Mammary epithelial cell (primary cell): ENCODE measurements at regions not wholly inside any gene's neighbourhood (a gene's known extent, or its start where the extent isn't known, plus 50 kb on each side); places are given as distances from the start of the nearest gene placed in this dataset.

Experiments used
- EZH2 ChIP-seq: IDR thresholded peaks from 2 replicates; pipeline ENCODE4 v1.6.1; 2012; ENCODE audit warnings: low read length, inconsistent platforms, borderline replicate concordance
- TF ChIP-seq, protein P1 (sequence below), 2 donors: IDR thresholded peaks in 1 of 2; conservative IDR thresholded peaks in 1 of 2; 2 replicates each; pipeline ENCODE4 v1.5.1; 2011 to 2012; ENCODE audit warnings: inconsistent platforms in 2 of 2, low read length in 2 of 2, mild to moderate bottlenecking in 2 of 2, control low read depth in 1 of 2, low read depth in 1 of 2; ENCODE audit not compliant: insufficient read depth in 1 of 2; ENCODE audit errors: extremely low read depth in 1 of 2

- TF ChIP-seq, protein P1, sequence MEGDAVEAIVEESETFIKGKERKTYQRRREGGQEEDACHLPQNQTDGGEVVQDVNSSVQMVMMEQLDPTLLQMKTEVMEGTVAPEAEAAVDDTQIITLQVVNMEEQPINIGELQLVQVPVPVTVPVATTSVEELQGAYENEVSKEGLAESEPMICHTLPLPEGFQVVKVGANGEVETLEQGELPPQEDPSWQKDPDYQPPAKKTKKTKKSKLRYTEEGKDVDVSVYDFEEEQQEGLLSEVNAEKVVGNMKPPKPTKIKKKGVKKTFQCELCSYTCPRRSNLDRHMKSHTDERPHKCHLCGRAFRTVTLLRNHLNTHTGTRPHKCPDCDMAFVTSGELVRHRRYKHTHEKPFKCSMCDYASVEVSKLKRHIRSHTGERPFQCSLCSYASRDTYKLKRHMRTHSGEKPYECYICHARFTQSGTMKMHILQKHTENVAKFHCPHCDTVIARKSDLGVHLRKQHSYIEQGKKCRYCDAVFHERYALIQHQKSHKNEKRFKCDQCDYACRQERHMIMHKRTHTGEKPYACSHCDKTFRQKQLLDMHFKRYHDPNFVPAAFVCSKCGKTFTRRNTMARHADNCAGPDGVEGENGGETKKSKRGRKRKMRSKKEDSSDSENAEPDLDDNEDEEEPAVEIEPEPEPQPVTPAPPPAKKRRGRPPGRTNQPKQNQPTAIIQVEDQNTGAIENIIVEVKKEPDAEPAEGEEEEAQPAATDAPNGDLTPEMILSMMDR (conservative IDR thresholded peaks at IDR 0.05 in 1 of 2, IDR thresholded peaks at IDR 0.05 in 1 of 2; ENCODE audit: extremely low read depth in 1 of 2, insufficient read depth in 1 of 2, low read depth in 1 of 2, low read length in 2 of 2), result no peak
- no peak for TF ChIP-seq EZH2
These were observed 69.0 kb upstream of the DOCK9 start for GRCh38 chr13:99046851-99047250.
